GM12878 (cell line): ENCODE measurements at regions not wholly inside any gene's neighbourhood (a gene's known extent, or its start where the extent isn't known, plus 50 kb on each side); places are given as distances from the start of the nearest gene placed in this dataset.

Experiments used
- ATAC-seq: fragments of 200-7000 bp; cut with Tn5 transposase; 3 replicates; pipeline ENCODE4 v1.9.1; 2020; ENCODE audit warnings: mild to moderate bottlenecking, moderate library complexity
- BruUV-seq: library from RNA; stranded (reverse); fragments of 400-500 nt; replicated peaks from 2 replicates; lab custom pipeline; 2021; lab: Mats Ljungman, UMichigan
- CTCF ChIA-PET: fragments of 300-600 bp; sonication (Branson Sonifier 250); formaldehyde crosslinking; extraction: SDS; loops from one replicate; lab custom pipeline; 2021; ENCODE audit warnings: inconsistent platforms; lab: Yijun Ruan, JAX
- POLR2A ChIA-PET: fragments of 350-600 bp; formaldehyde crosslinking; extraction: SDS; loops from one replicate; lab custom pipeline; 2021; ENCODE audit warnings: inconsistent platforms; lab: Charles Lee
- RAD21 ChIA-PET: fragments of 300-600 bp; sonication (Branson Sonifier 250); formaldehyde crosslinking; loops from one replicate; lab custom pipeline; 2023; ENCODE audit warnings: antibody characterized with exemption; ENCODE audit not compliant: unreplicated experiment; lab: Charles Lee
- SMC1A ChIA-PET: fragments of 300-600 bp; sonication (Branson Sonifier 250); formaldehyde crosslinking; loops from one replicate; lab custom pipeline; 2023; ENCODE audit not compliant: unreplicated experiment, uncharacterized antibody; lab: Charles Lee
- DNase-seq: peaks from one replicate; pipeline ENCODE4 v3.0.0-alpha.2; 2011; ENCODE audit warnings: low read depth, low spot score
- FAIRE-seq: peaks from 3 replicates; lab custom pipeline; 2011; peaks lifted over from hg19 to GRCh38; lab: Jason Lieb, UNC
- H2AFZ ChIP-seq: 2 replicates; pipeline ENCODE4 v1.6.0; 2011; ENCODE audit warnings: low read depth, low read length, control low read depth; ENCODE audit not compliant: control insufficient read depth
- H3K27ac ChIP-seq: 2 replicates; pipeline ENCODE4 v1.5.1; 2011; ENCODE audit warnings: control low read depth; ENCODE audit not compliant: control insufficient read depth, insufficient read depth
- H3K27me3 ChIP-seq, 2 experiments: replicated peaks in 1 of 2; 2 replicates each; pipeline versions ENCODE4 v1.6.0 to v1.6.1; 2011; ENCODE audit warnings: low read length in 1 of 2; ENCODE audit not compliant: control insufficient read depth in 2 of 2, insufficient read depth in 2 of 2
- H3K36me3 ChIP-seq, 2 experiments: 2 replicates each; pipeline ENCODE4 v1.5.1; 2011; ENCODE audit warnings: low read length in 1 of 2; ENCODE audit not compliant: control insufficient read depth in 2 of 2, insufficient read depth in 2 of 2
- H3K4me1 ChIP-seq: 2 replicates; pipeline ENCODE4 v1.6.1; 2011; ENCODE audit warnings: mild to moderate bottlenecking, low read length, moderate library complexity, mixed read lengths; ENCODE audit not compliant: control insufficient read depth, insufficient read depth
- H3K4me2 ChIP-seq: 2 replicates; pipeline ENCODE4 v1.6.0; 2011; ENCODE audit warnings: control low read depth; ENCODE audit not compliant: control insufficient read depth, insufficient read depth
- H3K4me3 ChIP-seq: fragments of 200-600 bp; sonication (generic); 2 replicates; pipeline ENCODE4 v1.5.1; 2016
- H3K79me2 ChIP-seq: 2 replicates; pipeline ENCODE4 v1.6.0; 2011; ENCODE audit warnings: low read length; ENCODE audit not compliant: control insufficient read depth, insufficient read depth
- H3K9ac ChIP-seq: 2 replicates; pipeline ENCODE4 v1.8.0; 2011; ENCODE audit warnings: low read length, control low read depth, mixed read lengths; ENCODE audit not compliant: control insufficient read depth, insufficient read depth
- H3K9me3 ChIP-seq: replicated peaks from 3 replicates; pipeline ENCODE4 v1.5.1; 2011; ENCODE audit warnings: mild to moderate bottlenecking, low read length; ENCODE audit not compliant: control insufficient read depth, insufficient read depth
- H4K20me1 ChIP-seq: 2 replicates; pipeline ENCODE4 v1.6.0; 2011; ENCODE audit not compliant: control insufficient read depth, insufficient read depth
- BCL3 ChIP-seq: IDR thresholded peaks from 2 replicates; pipeline ENCODE4 v1.6.1; 2011; ENCODE audit warnings: borderline replicate concordance, low read depth, mild to moderate bottlenecking, moderate library complexity, low read length; ENCODE audit not compliant: insufficient read depth, poor library complexity, severe bottlenecking
- ETV6 ChIP-seq, 2 experiments: fragments of 450-650 bp in 1 of 2; IDR thresholded peaks in 1 of 2; conservative IDR thresholded peaks in 1 of 2; 2 replicates each; pipeline ENCODE4 v1.6.1; 2014; ENCODE audit warnings: antibody characterized with exemption in 1 of 2, borderline replicate concordance in 1 of 2, low read depth in 1 of 2, mild to moderate bottlenecking in 1 of 2, moderate library complexity in 1 of 2
- JUNB ChIP-seq: IDR thresholded peaks from 2 replicates; pipeline ENCODE4 v1.6.1; 2016; ENCODE audit warnings: antibody characterized with exemption, mild to moderate bottlenecking
- MTA3 ChIP-seq: IDR thresholded peaks from 2 replicates; pipeline ENCODE4 v1.6.1; 2012; ENCODE audit warnings: low read length, inconsistent platforms, borderline replicate concordance
- NFYA ChIP-seq: IDR thresholded peaks from 2 replicates; pipeline ENCODE4 v1.6.1; 2011; ENCODE audit warnings: low read depth, mild to moderate bottlenecking, low read length, improper control_type of control experiment, borderline replicate concordance
- NR2F1 ChIP-seq: fragments of 450-650 bp; conservative IDR thresholded peaks from 2 replicates; pipeline ENCODE4 v1.6.1; 2017; ENCODE audit warnings: mild to moderate bottlenecking
- PAX5 ChIP-seq: IDR thresholded peaks from 2 replicates; pipeline ENCODE4 v1.6.1; 2011; ENCODE audit warnings: low read depth, low read length, borderline replicate concordance
- PKNOX1 ChIP-seq: fragments of 450-650 bp; IDR thresholded peaks from 2 replicates; pipeline ENCODE4 v1.6.1; 2016; ENCODE audit warnings: mild to moderate bottlenecking
- POLR2AphosphoS2 ChIP-seq: IDR thresholded peaks from 2 replicates; pipeline ENCODE4 v1.6.1; 2011; ENCODE audit warnings: low read depth, mild to moderate bottlenecking, low read length, improper control_type of control experiment, moderate library complexity
- RB1 ChIP-seq: fragments of 450-650 bp; formaldehyde crosslinking; IDR thresholded peaks from 2 replicates; pipeline ENCODE4 v1.6.1; 2017; ENCODE audit warnings: mild to moderate bottlenecking, borderline replicate concordance
- RELA ChIP-seq: fragments of 450-650 bp; IDR thresholded peaks from 2 replicates; pipeline ENCODE4 v1.8.0; 2014; ENCODE audit warnings: borderline replicate concordance; ENCODE audit not compliant: partially characterized antibody
- RUNX3 ChIP-seq: IDR thresholded peaks from 2 replicates; pipeline ENCODE4 v1.6.1; 2012; ENCODE audit warnings: low read length, inconsistent platforms
- STAT3 ChIP-seq: IDR thresholded peaks from 2 replicates; pipeline ENCODE4 v1.6.1; 2011; ENCODE audit warnings: low read depth, low read length, improper control_type of control experiment
- TAF1 ChIP-seq: IDR thresholded peaks from 2 replicates; pipeline ENCODE4 v1.6.1; 2011; ENCODE audit warnings: mild to moderate bottlenecking, low read depth, low read length, borderline replicate concordance
- TCF3 ChIP-seq: IDR thresholded peaks from 2 replicates; pipeline ENCODE4 v1.6.1; 2012; ENCODE audit warnings: low read depth, mild to moderate bottlenecking, low read length, borderline replicate concordance; ENCODE audit not compliant: insufficient read depth
- WRNIP1 ChIP-seq: IDR thresholded peaks from 2 replicates; pipeline ENCODE4 v1.6.1; 2011; ENCODE audit warnings: low read depth, low read length, improper control_type of control experiment, borderline replicate concordance
- ZNF687 ChIP-seq: fragments of 450-650 bp; IDR thresholded peaks from 2 replicates; pipeline ENCODE4 v1.6.1; 2017; ENCODE audit warnings: mild to moderate bottlenecking, moderate library complexity
- WGBS: methylation state at CpG from one replicate; pipeline ENCODE4 v1.1.6; 2016; ENCODE audit warnings: low lambda C conversion rate; ENCODE audit not compliant: insufficient replicate concordance, insufficient coverage; ENCODE audit errors: missing lambda C conversion rate; 5-methylcytosine and 5-hydroxymethylcytosine counted together
- in situ Hi-C: fragments of 300-500 bp; cut with MboI; formaldehyde crosslinking; loops from 9 replicates; pipeline ENCODE4 v1.14.3; 2018; ENCODE audit warnings: mixed read lengths
- intact Hi-C: fragments of 100-400 bp; cut with micrococcal nuclease; formaldehyde crosslinking; loops from one replicate; pipeline ENCODE4 v1.14.2; 2022; ENCODE audit not compliant: unreplicated experiment

GRCh38 chr14:47899685-47900084, 224.3 kb upstream of the MDGA2 start (continued):
- TF ChIP-seq BCL3 (no peak), RUNX3 (no peak), NR2F1 (no peak), TCF3 (no peak), PKNOX1 (no peak), NFYA (no peak), RB1 (no peak)

GRCh38 chr14:47874350-47874749, 198.9 kb upstream of the MDGA2 start:
- no peak overlapping the region for H3K9ac ChIP-seq
- ChIA-PET CTCF (no interaction called here), SMC1A (no interaction called here), POLR2A (no interaction called here), RAD21 (no interaction called here)
- WGBS, result 45% methylated on average over 7 of the region's 7 CpGs
- no peaks in the 10 kb centered on the region for H3K27me3 ChIP-seq
- in situ Hi-C loops, result no loop called here
- H3K79me2 ChIP-seq, result no peaks in the 10 kb centered on the region
- H3K4me2 ChIP-seq, result no peak overlapping the region
- FAIRE-seq, result no peak
- H3K4me3 ChIP-seq, result no peak overlapping the region
- no peak overlapping the region for H3K27ac ChIP-seq
- H3K9me3 ChIP-seq, result no peaks in the 10 kb centered on the region
- ATAC-seq, result no peak
- no peak for DNase-seq
- no peak overlapping the region for H2AFZ ChIP-seq
- H4K20me1 ChIP-seq, result no peaks in the 10 kb centered on the region
- no peaks in the 10 kb centered on the region for H3K36me3 ChIP-seq
- H3K4me1 ChIP-seq, result no peaks in the 10 kb centered on the region
- BruUV-seq, result no TSS peak
- intact Hi-C loops, result no loop called here
- TF ChIP-seq JUNB (no peak), ZNF687 (no peak), MTA3 (no peak), WRNIP1 (no peak), POLR2AphosphoS2 (no peak), ETV6 (conservative IDR thresholded peaks at IDR 0.05 in 1 of 2, IDR thresholded peaks at IDR 0.05 in 1 of 2; ENCODE audit: borderline replicate concordance in 1 of 2, low read depth in 1 of 2) (no peak), TAF1 (no peak), STAT3 (no peak), PAX5 (no peak), RELA (no peak)
